GM23338 (cell line): ENCODE measurements at regions not wholly inside any gene's neighbourhood (a gene's known extent, or its start where the extent isn't known, plus 50 kb on each side); places are given as distances from the start of the nearest gene placed in this dataset.
"Not testable (repeated sequence)": the region's sequence is repeated elsewhere in the genome, so short reads cannot be mapped to it uniquely, and the experiment has no call there.

ENCODE experiments used
- ATAC-seq: fragments of 200-7000 bp; cut with Tn5 transposase; 3 replicates; pipeline ENCODE4 v1.9.1; 2020
- DNase-seq: peaks from one replicate; pipeline ENCODE4 v3.0.0-alpha.2; 2015; ENCODE audit warnings: low spot score
- H2AFZ ChIP-seq: fragments of 200-600 bp; sonication (generic); 2 replicates; pipeline ENCODE4 v1.8.0; 2016; ENCODE audit warnings: antibody characterized with exemption, mild to moderate bottlenecking, moderate library complexity
- H3F3A ChIP-seq: fragments of 200-600 bp; sonication (generic); replicated peaks from 2 replicates; pipeline ENCODE4 v1.8.0; 2017; ENCODE audit warnings: antibody characterized with exemption, mixed run types, low read depth
- H3K27ac ChIP-seq: fragments of 200-600 bp; sonication (generic); 2 replicates; pipeline ENCODE4 v1.6.1; 2016; ENCODE audit warnings: low read depth
- H3K27me3 ChIP-seq: fragments of 200-600 bp; sonication (generic); 2 replicates; pipeline ENCODE4 v1.8.0; 2016; ENCODE audit warnings: mild to moderate bottlenecking, mixed run types, moderate library complexity; ENCODE audit not compliant: insufficient read depth
- H3K36me3 ChIP-seq: fragments of 200-600 bp; sonication (generic); 2 replicates; pipeline ENCODE4 v1.8.0; 2016; ENCODE audit warnings: mild to moderate bottlenecking; ENCODE audit not compliant: insufficient read depth
- H3K4me1 ChIP-seq: fragments of 200-600 bp; sonication (generic); 2 replicates; pipeline ENCODE4 v1.8.0; 2016; ENCODE audit warnings: mild to moderate bottlenecking, moderate library complexity; ENCODE audit not compliant: insufficient read depth
- H3K4me2 ChIP-seq: fragments of 200-600 bp; sonication (generic); 2 replicates; pipeline ENCODE4 v1.7.1; 2017; ENCODE audit warnings: mixed run types
- H3K4me3 ChIP-seq: fragments of 200-600 bp; sonication (generic); 2 replicates; pipeline ENCODE4 v1.6.1; 2016; ENCODE audit warnings: mixed run types
- H3K79me2 ChIP-seq: fragments of 200-600 bp; sonication (generic); replicated peaks from 2 replicates; pipeline ENCODE4 v1.8.0; 2017; ENCODE audit warnings: mild to moderate bottlenecking; ENCODE audit not compliant: insufficient read depth
- H3K9me2 ChIP-seq: fragments of 200-600 bp; sonication (generic); 2 replicates; pipeline ENCODE4 v1.8.0; 2017; ENCODE audit not compliant: insufficient read depth
- H4K20me1 ChIP-seq: fragments of 200-600 bp; sonication (generic); replicated peaks from 2 replicates; pipeline ENCODE4 v1.8.0; 2017; ENCODE audit warnings: mild to moderate bottlenecking; ENCODE audit not compliant: insufficient read depth
- H3K27ac Mint-ChIP-seq: 2 replicates; pipeline ENCODE4 v1.8.0; 2020; ENCODE audit warnings: inconsistent platforms, mild to moderate bottlenecking, moderate library complexity, mixed read lengths
- H3K27me3 Mint-ChIP-seq: 3 replicates; pipeline ENCODE4 v1.8.0; 2022; ENCODE audit warnings: low read depth, mild to moderate bottlenecking, moderate library complexity, mixed read lengths, inconsistent platforms; ENCODE audit not compliant: insufficient read depth, poor library complexity
- H3K36me3 Mint-ChIP-seq: 3 replicates; pipeline ENCODE4 v1.8.0; 2021; ENCODE audit warnings: low read depth, mild to moderate bottlenecking, inconsistent platforms, moderate library complexity, mixed read lengths
- H3K4me1 Mint-ChIP-seq: 3 replicates; pipeline ENCODE4 v1.8.0; 2020; ENCODE audit warnings: mild to moderate bottlenecking, inconsistent platforms, mixed read lengths
- H3K4me3 Mint-ChIP-seq: 3 replicates; pipeline ENCODE4 v1.8.0; 2021; ENCODE audit warnings: moderate library complexity, mild to moderate bottlenecking, inconsistent platforms, mixed read lengths
- H3K9me3 Mint-ChIP-seq: 3 replicates; pipeline ENCODE4 v1.8.0; 2020; ENCODE audit warnings: moderate library complexity, mild to moderate bottlenecking, inconsistent platforms, mixed read lengths
- CREB1 ChIP-seq: fragments of 250-450 bp; sonication (Bioruptor Pico); IDR thresholded peaks from 2 replicates; pipeline ENCODE4 v1.5.0; 2020; ENCODE audit warnings: low read depth, mild to moderate bottlenecking, moderate library complexity
- ETS1 ChIP-seq: IDR thresholded peaks from 2 replicates; pipeline ENCODE4 v1.6.1; 2016; ENCODE audit warnings: antibody characterized with exemption
- STAT1 ChIP-seq: IDR thresholded peaks from one replicate; pipeline ENCODE4 v1.6.1; 2016; ENCODE audit warnings: antibody characterized with exemption; ENCODE audit not compliant: unreplicated experiment

GRCh38 chr2:39584283-39584965 is 81.3 kb upstream of the TMEM178A start:
- Mint-ChIP-seq H3K4me3 (no peak overlapping the region), H3K4me1 (no peaks in the 10 kb centered on the region; the same call in 2 of the 3 replicates), H3K9me3 (peaks cover 55% of the 10 kb centered on the region), H3K36me3 (peaks cover 50% of the 10 kb centered on the region), H3K27ac (no peak overlapping the region), H3K27me3 (peaks cover 2% of the 10 kb centered on the region)
- Histone ChIP-seq H3K9me2 (peaks cover 4% of the 10 kb centered on the region; the same call in 1 of the 2 replicates), H3K4me1 (no peaks in the 10 kb centered on the region), H3K79me2 (no peaks in the 10 kb centered on the region), H2AFZ (no peak overlapping the region), H3K27me3 (no peaks in the 10 kb centered on the region), H4K20me1 (no peaks in the 10 kb centered on the region), H3F3A (no peaks in the 10 kb centered on the region), H3K27ac (no peak overlapping the region), H3K36me3 (peaks cover 5% of the 10 kb centered on the region; the same call in 1 of the 2 replicates), H3K4me3 (no peak overlapping the region), H3K4me2 (no peak overlapping the region)
- no peak for DNase-seq
- TF ChIP-seq STAT1 = no peak
- no peak for TF ChIP-seq CREB1 (CRISPR knock-in tag)
- no peak for ATAC-seq

- H2AFZ ChIP-seq, H3F3A ChIP-seq, H4K20me1 ChIP-seq, H3K4me3 ChIP-seq, DNase-seq, H3K79me2 ChIP-seq, H3K27ac Mint-ChIP-seq, H3K27me3 Mint-ChIP-seq, H3K4me1 Mint-ChIP-seq, H3K4me1 ChIP-seq, H3K36me3 ChIP-seq, H3K4me2 ChIP-seq, H3K27ac ChIP-seq, ATAC-seq, H3K9me2 ChIP-seq, H3K4me3 Mint-ChIP-seq, H3K27me3 ChIP-seq: not testable (repeated sequence)
- Mint-ChIP-seq H3K9me3 (peaks cover 44% of the 10 kb centered on the region), H3K36me3 (peaks cover 42% of the 10 kb centered on the region)
Measured at GRCh38 chr2:39585531-39585930, 80.2 kb upstream of the TMEM178A start.

- Mint-ChIP-seq H3K4me1 (no peaks in the 10 kb centered on the region; the same call in 2 of the 3 replicates), H3K4me3 (no peak overlapping the region), H3K9me3 (peaks cover 29% of the 10 kb centered on the region), H3K27me3 (no peaks in the 10 kb centered on the region), H3K27ac (no peak overlapping the region), H3K36me3 (peaks cover 27% of the 10 kb centered on the region)
- H3F3A ChIP-seq = no peaks in the 10 kb centered on the region
- H3K4me2 ChIP-seq = no peak overlapping the region
- H3K9me2 ChIP-seq = peaks cover 4% of the 10 kb centered on the region; the same call in 1 of the 2 replicates
- H3K4me3 ChIP-seq = no peak overlapping the region
- no peaks in the 10 kb centered on the region for H3K27me3 ChIP-seq
- no peaks in the 10 kb centered on the region for H3K79me2 ChIP-seq
- H4K20me1 ChIP-seq = no peaks in the 10 kb centered on the region
- H3K4me1 ChIP-seq = no peaks in the 10 kb centered on the region
- no peak overlapping the region for H3K27ac ChIP-seq
- H3K36me3 ChIP-seq = no peaks in the 10 kb centered on the region
- no peak overlapping the region for H2AFZ ChIP-seq
- ATAC-seq (no peak), DNase-seq (no peak)
- no peak for TF ChIP-seq ETS1
Measured at GRCh38 chr2:39587168-39587567, 78.5 kb upstream of the TMEM178A start.

GRCh38 chr2:39587641-39588040 is 78.1 kb upstream of the TMEM178A start:
- H3K4me3 ChIP-seq = no peak overlapping the region
- no peaks in the 10 kb centered on the region for H3K27me3 ChIP-seq
- peaks cover 25% of the 10 kb centered on the region for H3K9me3 Mint-ChIP-seq
- no peaks in the 10 kb centered on the region for H3K4me1 ChIP-seq
- no peak overlapping the region for H3K4me3 Mint-ChIP-seq
- DNase-seq (no peak), ATAC-seq (no peak)
- no peak overlapping the region for H3K27ac Mint-ChIP-seq
- H3F3A ChIP-seq = no peaks in the 10 kb centered on the region
- H3K4me1 Mint-ChIP-seq = no peaks in the 10 kb centered on the region; the same call in 2 of the 3 replicates
- H3K9me2 ChIP-seq = peaks cover 4% of the 10 kb centered on the region; the same call in 1 of the 2 replicates
- peaks cover 27% of the 10 kb centered on the region for H3K36me3 Mint-ChIP-seq
- H3K36me3 ChIP-seq = no peaks in the 10 kb centered on the region
- no peak overlapping the region for H2AFZ ChIP-seq
- no peaks in the 10 kb centered on the region for H3K79me2 ChIP-seq
- H4K20me1 ChIP-seq = no peaks in the 10 kb centered on the region
- H3K4me2 ChIP-seq = no peak overlapping the region
- no peak overlapping the region for H3K27ac ChIP-seq
- H3K27me3 Mint-ChIP-seq = no peaks in the 10 kb centered on the region
- TF ChIP-seq CREB1 (CRISPR knock-in tag) = no peak
